ENCODE measurements at regions not wholly inside any gene's neighbourhood (a gene's known extent, or its start where the extent isn't known, plus 50 kb on each side); places are given as distances from the start of the nearest gene placed in this dataset.

- no peak for DNase-seq (ENCODE audit: low read depth, low spot score)
Measured at GRCh38 chr7:84497873-84498272, 303.3 kb upstream of the SEMA3A start.

GRCh38 chr7:84495128-84495527 lies 300.5 kb upstream of the SEMA3A start:
- DNase-seq (ENCODE audit: low read depth, low spot score): no peak

- DNase-seq (ENCODE audit: low read depth, low spot score): no peak
Measured at GRCh38 chr7:84492098-84493034, 297.8 kb upstream of the SEMA3A start.

- DNase-seq (ENCODE audit: low read depth, low spot score): no peak
Measured at GRCh38 chr7:84490661-84491060, 296.1 kb upstream of the SEMA3A start.

GRCh38 chr7:84484502-84485079 lies 290.0 kb upstream of the SEMA3A start:
- no peak for DNase-seq (ENCODE audit: low read depth, low spot score)

- DNase-seq (ENCODE audit: low read depth, low spot score): no peak
Measured at GRCh38 chr7:84482476-84482875, 287.9 kb upstream of the SEMA3A start.

GRCh38 chr7:84479059-84479458 lies 284.5 kb upstream of the SEMA3A start:
- DNase-seq (ENCODE audit: low read depth, low spot score): no peak

- DNase-seq (ENCODE audit: low read depth, low spot score): no peak
Measured at GRCh38 chr7:84477786-84478478, 283.3 kb upstream of the SEMA3A start.

- DNase-seq (ENCODE audit: low read depth, low spot score): no peak
Measured at GRCh38 chr7:84474436-84474835, 279.8 kb upstream of the SEMA3A start.

GRCh38 chr7:84471576-84471975 lies 277.0 kb upstream of the SEMA3A start:
- no peak for DNase-seq (ENCODE audit: low read depth, low spot score)

GRCh38 chr7:84469034-84469433 lies 274.4 kb upstream of the SEMA3A start:
- DNase-seq (ENCODE audit: low read depth, low spot score): no peak

GRCh38 chr7:84462259-84462658 lies 267.7 kb upstream of the SEMA3A start:
- no peak for DNase-seq (ENCODE audit: low read depth, low spot score)

- DNase-seq (ENCODE audit: low read depth, low spot score): no peak
Measured at GRCh38 chr7:84461093-84461492, 266.5 kb upstream of the SEMA3A start.

GRCh38 chr7:84455788-84456187 lies 261.2 kb upstream of the SEMA3A start:
- no peak for DNase-seq (ENCODE audit: low read depth, low spot score)

GRCh38 chr7:84454174-84454959 lies 259.8 kb upstream of the SEMA3A start:
- no peak for DNase-seq (ENCODE audit: low read depth, low spot score)

- no peak for DNase-seq (ENCODE audit: low read depth, low spot score)
Measured at GRCh38 chr7:84452618-84453017, 258.0 kb upstream of the SEMA3A start.

GRCh38 chr7:84450772-84451171 lies 256.2 kb upstream of the SEMA3A start:
- no peak for DNase-seq (ENCODE audit: low read depth, low spot score)

- DNase-seq (ENCODE audit: low read depth, low spot score): no peak
Measured at GRCh38 chr7:84447636-84448293, 253.2 kb upstream of the SEMA3A start.

- no peak for DNase-seq (ENCODE audit: low read depth, low spot score)
Measured at GRCh38 chr7:84446991-84447480, 252.4 kb upstream of the SEMA3A start.

GRCh38 chr7:84425702-84426259 lies 231.2 kb upstream of the SEMA3A start:
- DNase-seq (ENCODE audit: low read depth, low spot score): no peak

GRCh38 chr7:84422790-84423189 lies 228.2 kb upstream of the SEMA3A start:
- DNase-seq (ENCODE audit: low read depth, low spot score): no peak

Data from brain pericyte (primary cell).